Gastrocnemius medialis (tissue), 4 donors: ENCODE measurements at regions not wholly inside any gene's neighbourhood (a gene's known extent, or its start where the extent isn't known, plus 50 kb on each side); places are given as distances from the start of the nearest gene placed in this dataset.

ENCODE experiments used
- POLR2A ChIP-seq, 2 donors: fragments of 450-650 bp; IDR thresholded peaks; one replicate each; pipeline ENCODE4 v1.6.1; 2017; ENCODE audit warnings: antibody characterized with exemption in 2 of 2, mild to moderate bottlenecking in 2 of 2, moderate library complexity in 2 of 2
- TF ChIP-seq, protein P1 (sequence below), 5 experiments: fragments of 450-650 bp in 3 of 5; fragments of 200-600 bp in 2 of 5; sonication (generic) in 2 of 5; IDR thresholded peaks in 4 of 5; conservative IDR thresholded peaks in 1 of 5; 1 replicate in 4 of 5; 2 replicates in 1 of 5; pipeline ENCODE4 v1.5.1; 2016 to 2019; ENCODE audit warnings: antibody characterized with exemption in 5 of 5, mild to moderate bottlenecking in 3 of 5, moderate library complexity in 3 of 5

- TF ChIP-seq, protein P1, sequence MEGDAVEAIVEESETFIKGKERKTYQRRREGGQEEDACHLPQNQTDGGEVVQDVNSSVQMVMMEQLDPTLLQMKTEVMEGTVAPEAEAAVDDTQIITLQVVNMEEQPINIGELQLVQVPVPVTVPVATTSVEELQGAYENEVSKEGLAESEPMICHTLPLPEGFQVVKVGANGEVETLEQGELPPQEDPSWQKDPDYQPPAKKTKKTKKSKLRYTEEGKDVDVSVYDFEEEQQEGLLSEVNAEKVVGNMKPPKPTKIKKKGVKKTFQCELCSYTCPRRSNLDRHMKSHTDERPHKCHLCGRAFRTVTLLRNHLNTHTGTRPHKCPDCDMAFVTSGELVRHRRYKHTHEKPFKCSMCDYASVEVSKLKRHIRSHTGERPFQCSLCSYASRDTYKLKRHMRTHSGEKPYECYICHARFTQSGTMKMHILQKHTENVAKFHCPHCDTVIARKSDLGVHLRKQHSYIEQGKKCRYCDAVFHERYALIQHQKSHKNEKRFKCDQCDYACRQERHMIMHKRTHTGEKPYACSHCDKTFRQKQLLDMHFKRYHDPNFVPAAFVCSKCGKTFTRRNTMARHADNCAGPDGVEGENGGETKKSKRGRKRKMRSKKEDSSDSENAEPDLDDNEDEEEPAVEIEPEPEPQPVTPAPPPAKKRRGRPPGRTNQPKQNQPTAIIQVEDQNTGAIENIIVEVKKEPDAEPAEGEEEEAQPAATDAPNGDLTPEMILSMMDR (IDR thresholded peaks at IDR 0.05 in 4 of 5, conservative IDR thresholded peaks at IDR 0.05 in 1 of 5), result no peak
- no peak for TF ChIP-seq POLR2A (IDR thresholded peaks at IDR 0.05)
Measured at GRCh38 chr16:26830428-26831127, 236.1 kb upstream of the C16orf82 start.
